SK-N-SH (cell line): ENCODE measurements at regions not wholly inside any gene's neighbourhood (a gene's known extent, or its start where the extent isn't known, plus 50 kb on each side); places are given as distances from the start of the nearest gene placed in this dataset.

ENCODE experiments used
- EP300 ChIP-seq, 2 experiments: IDR thresholded peaks; 2 replicates each; pipeline versions ENCODE4 v1.4.0 to v1.6.1; 2012; ENCODE audit warnings: borderline replicate concordance in 1 of 2, low read depth in 1 of 2, low read length in 1 of 2
- EZH2phosphoT487 ChIP-seq: fragments of 200-600 bp; sonication (generic); IDR thresholded peaks from 2 replicates; pipeline ENCODE4 v1.6.1; 2017; ENCODE audit warnings: low read depth, mixed run types, mild to moderate bottlenecking, antibody characterized with exemption, moderate library complexity, borderline replicate concordance
- FOSL2 ChIP-seq: IDR thresholded peaks from 2 replicates; pipeline ENCODE4 v1.4.0; 2012; ENCODE audit warnings: low read depth, mild to moderate bottlenecking, moderate library complexity, borderline replicate concordance
- GATA2 ChIP-seq: sonication (generic); formaldehyde crosslinking; IDR thresholded peaks from 2 replicates; pipeline ENCODE4 v1.5.0; 2020; ENCODE audit warnings: mild to moderate bottlenecking, missing genetic modification reagents
- JUND ChIP-seq: IDR thresholded peaks from 2 replicates; pipeline ENCODE4 v1.4.0; 2012
- POLR2AphosphoS5 ChIP-seq: IDR thresholded peaks from 2 replicates; pipeline ENCODE4 v1.6.1; 2012; ENCODE audit warnings: low read depth, low read length
- SIN3A ChIP-seq: IDR thresholded peaks from 2 replicates; pipeline ENCODE4 v1.6.1; 2012; ENCODE audit warnings: low read depth, mild to moderate bottlenecking, low read length, moderate library complexity, borderline replicate concordance
- SMC3 ChIP-seq: IDR thresholded peaks from 2 replicates; pipeline ENCODE4 v1.6.1; 2012; ENCODE audit warnings: low read depth, low read length, improper control_type of control experiment
- TAF1 ChIP-seq: IDR thresholded peaks from 2 replicates; pipeline ENCODE4 v1.6.1; 2012; ENCODE audit warnings: low read depth, mild to moderate bottlenecking, low read length, moderate library complexity, borderline replicate concordance
- YY1 ChIP-seq: IDR thresholded peaks from 2 replicates; pipeline ENCODE4 v1.4.0; 2012; ENCODE audit warnings: low read depth, mild to moderate bottlenecking
- TF ChIP-seq, protein P1 (sequence below): fragments of 200-600 bp; sonication (generic); IDR thresholded peaks from 2 replicates; pipeline ENCODE4 v1.6.1; 2017; ENCODE audit warnings: antibody characterized with exemption, mild to moderate bottlenecking, moderate library complexity
- TF ChIP-seq, protein P2 (sequence below): IDR thresholded peaks from 2 replicates; pipeline ENCODE4 v1.4.0; 2012; ENCODE audit warnings: low read depth, borderline replicate concordance
- TF ChIP-seq, protein P3 (sequence below): IDR thresholded peaks from 2 replicates; pipeline ENCODE4; 2012

DNA sequence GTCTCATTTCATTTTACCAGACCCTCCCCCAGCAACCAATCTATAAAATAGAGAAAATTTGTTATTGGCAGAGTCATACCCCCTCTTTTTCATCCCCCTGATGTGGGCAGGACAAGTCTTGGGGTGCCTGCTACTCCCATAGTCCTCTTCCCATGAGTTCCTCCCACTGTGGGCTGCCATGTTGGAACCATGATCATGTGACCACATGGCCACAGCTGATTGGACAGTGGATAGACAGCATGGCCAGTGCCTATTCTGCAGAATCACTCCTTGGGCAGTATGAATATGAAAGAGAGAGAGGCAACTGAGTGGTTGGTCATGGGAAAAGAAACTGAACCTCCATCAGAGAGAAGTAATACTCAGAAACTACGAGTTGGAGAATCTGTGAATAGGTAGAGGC, 84.9 kb downstream of the PDCL3 start:
- TF ChIP-seq YY1 (no peak), EP300 (IDR thresholded peaks at IDR 0.05; ENCODE audit: borderline replicate concordance in 1 of 2, low read depth in 1 of 2, low read length in 1 of 2) (no peak), EZH2phosphoT487 (no peak), JUND (no peak), SIN3A (no peak), TAF1 (no peak), FOSL2 (no peak), SMC3 (no peak), GATA2 (no peak), POLR2AphosphoS5 (no peak)
- TF ChIP-seq, protein P1, sequence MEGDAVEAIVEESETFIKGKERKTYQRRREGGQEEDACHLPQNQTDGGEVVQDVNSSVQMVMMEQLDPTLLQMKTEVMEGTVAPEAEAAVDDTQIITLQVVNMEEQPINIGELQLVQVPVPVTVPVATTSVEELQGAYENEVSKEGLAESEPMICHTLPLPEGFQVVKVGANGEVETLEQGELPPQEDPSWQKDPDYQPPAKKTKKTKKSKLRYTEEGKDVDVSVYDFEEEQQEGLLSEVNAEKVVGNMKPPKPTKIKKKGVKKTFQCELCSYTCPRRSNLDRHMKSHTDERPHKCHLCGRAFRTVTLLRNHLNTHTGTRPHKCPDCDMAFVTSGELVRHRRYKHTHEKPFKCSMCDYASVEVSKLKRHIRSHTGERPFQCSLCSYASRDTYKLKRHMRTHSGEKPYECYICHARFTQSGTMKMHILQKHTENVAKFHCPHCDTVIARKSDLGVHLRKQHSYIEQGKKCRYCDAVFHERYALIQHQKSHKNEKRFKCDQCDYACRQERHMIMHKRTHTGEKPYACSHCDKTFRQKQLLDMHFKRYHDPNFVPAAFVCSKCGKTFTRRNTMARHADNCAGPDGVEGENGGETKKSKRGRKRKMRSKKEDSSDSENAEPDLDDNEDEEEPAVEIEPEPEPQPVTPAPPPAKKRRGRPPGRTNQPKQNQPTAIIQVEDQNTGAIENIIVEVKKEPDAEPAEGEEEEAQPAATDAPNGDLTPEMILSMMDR, result no peak
- TF ChIP-seq, protein P2, sequence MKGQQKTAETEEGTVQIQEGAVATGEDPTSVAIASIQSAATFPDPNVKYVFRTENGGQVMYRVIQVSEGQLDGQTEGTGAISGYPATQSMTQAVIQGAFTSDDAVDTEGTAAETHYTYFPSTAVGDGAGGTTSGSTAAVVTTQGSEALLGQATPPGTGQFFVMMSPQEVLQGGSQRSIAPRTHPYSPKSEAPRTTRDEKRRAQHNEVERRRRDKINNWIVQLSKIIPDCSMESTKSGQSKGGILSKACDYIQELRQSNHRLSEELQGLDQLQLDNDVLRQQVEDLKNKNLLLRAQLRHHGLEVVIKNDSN, result peak; percentile 12; the same call in 1 of the 2 replicates
- TF ChIP-seq, protein P3, sequence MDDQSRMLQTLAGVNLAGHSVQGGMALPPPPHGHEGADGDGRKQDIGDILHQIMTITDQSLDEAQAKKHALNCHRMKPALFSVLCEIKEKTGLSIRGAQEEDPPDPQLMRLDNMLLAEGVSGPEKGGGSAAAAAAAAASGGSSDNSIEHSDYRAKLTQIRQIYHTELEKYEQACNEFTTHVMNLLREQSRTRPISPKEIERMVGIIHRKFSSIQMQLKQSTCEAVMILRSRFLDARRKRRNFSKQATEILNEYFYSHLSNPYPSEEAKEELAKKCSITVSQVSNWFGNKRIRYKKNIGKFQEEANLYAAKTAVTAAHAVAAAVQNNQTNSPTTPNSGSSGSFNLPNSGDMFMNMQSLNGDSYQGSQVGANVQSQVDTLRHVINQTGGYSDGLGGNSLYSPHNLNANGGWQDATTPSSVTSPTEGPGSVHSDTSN, result no peak
